Left forelimb (tissue), 1 donor: ENCODE measurements at regions not wholly inside any gene's neighbourhood (a gene's known extent, or its start where the extent isn't known, plus 50 kb on each side); places are given as distances from the start of the nearest gene placed in this dataset.

Experiments used
- DNase-seq: peaks from one replicate; pipeline ENCODE4 v3.0.0-alpha.2; 2018; ENCODE audit warnings: low spot score

GRCh38 chr2:119104414-119104813 is 54.1 kb downstream of the C1QL2 start:
- no peak for DNase-seq

- DNase-seq: no peak
Measured at GRCh38 chr2:119102964-119103363, 55.6 kb downstream of the C1QL2 start.

- DNase-seq: no peak
Measured at GRCh38 chr2:119088416-119088815, 70.1 kb downstream of the C1QL2 start.

- DNase-seq: no peak
Measured at GRCh38 chr2:119086327-119086726, 72.2 kb downstream of the C1QL2 start.

GRCh38 chr2:119085613-119086012 is 72.9 kb downstream of the C1QL2 start:
- DNase-seq: no peak

GRCh38 chr2:119083416-119083815 is 75.1 kb downstream of the C1QL2 start:
- no peak for DNase-seq

GRCh38 chr2:119082821-119083400 is 75.6 kb downstream of the C1QL2 start:
- DNase-seq: no peak

GRCh38 chr2:119078796-119079195 is 79.8 kb downstream of the C1QL2 start:
- no peak for DNase-seq

GRCh38 chr2:119076713-119077112 is 81.8 kb downstream of the C1QL2 start:
- no peak for DNase-seq

- DNase-seq: no peak
Measured at GRCh38 chr2:119073213-119073612, 85.3 kb downstream of the C1QL2 start.

- DNase-seq: no peak
Measured at GRCh38 chr2:119071476-119071875, 87.1 kb downstream of the C1QL2 start.

GRCh38 chr2:119069781-119070180 is 88.8 kb downstream of the C1QL2 start:
- no peak for DNase-seq

- no peak for DNase-seq
Measured at GRCh38 chr2:119068154-119068725, 90.3 kb downstream of the C1QL2 start.

- DNase-seq: no peak
Measured at GRCh38 chr2:119066272-119066804, 92.2 kb downstream of the C1QL2 start.

- no peak for DNase-seq
Measured at GRCh38 chr2:119065146-119065545, 93.4 kb downstream of the C1QL2 start.

GRCh38 chr2:119064567-119064966 is 94.0 kb downstream of the C1QL2 start:
- DNase-seq: no peak

- no peak for DNase-seq
Measured at GRCh38 chr2:119063177-119063576, 95.4 kb downstream of the C1QL2 start.

- DNase-seq: no peak
Measured at GRCh38 chr2:119062652-119063051, 95.9 kb downstream of the C1QL2 start.

- DNase-seq: no peak
Measured at GRCh38 chr2:119062179-119062578, 96.4 kb downstream of the C1QL2 start.

GRCh38 chr2:119059940-119060339 is 98.6 kb downstream of the C1QL2 start:
- DNase-seq: no peak

- no peak for DNase-seq
Measured at GRCh38 chr2:119059287-119059686, 99.3 kb downstream of the C1QL2 start.

- DNase-seq: peak; percentile 58
Measured at GRCh38 chr2:119053700-119054436, 104.7 kb downstream of the C1QL2 start.

- DNase-seq: no peak
Measured at GRCh38 chr2:119051263-119051662, 107.3 kb downstream of the C1QL2 start.
